ENCODE measurements at regions not wholly inside any gene's neighbourhood (a gene's known extent, or its start where the extent isn't known, plus 50 kb on each side); places are given as distances from the start of the nearest gene placed in this dataset.
"Not testable (repeated sequence)": the region's sequence is repeated elsewhere in the genome, so short reads cannot be mapped to it uniquely, and the experiment has no call there.

DNA sequence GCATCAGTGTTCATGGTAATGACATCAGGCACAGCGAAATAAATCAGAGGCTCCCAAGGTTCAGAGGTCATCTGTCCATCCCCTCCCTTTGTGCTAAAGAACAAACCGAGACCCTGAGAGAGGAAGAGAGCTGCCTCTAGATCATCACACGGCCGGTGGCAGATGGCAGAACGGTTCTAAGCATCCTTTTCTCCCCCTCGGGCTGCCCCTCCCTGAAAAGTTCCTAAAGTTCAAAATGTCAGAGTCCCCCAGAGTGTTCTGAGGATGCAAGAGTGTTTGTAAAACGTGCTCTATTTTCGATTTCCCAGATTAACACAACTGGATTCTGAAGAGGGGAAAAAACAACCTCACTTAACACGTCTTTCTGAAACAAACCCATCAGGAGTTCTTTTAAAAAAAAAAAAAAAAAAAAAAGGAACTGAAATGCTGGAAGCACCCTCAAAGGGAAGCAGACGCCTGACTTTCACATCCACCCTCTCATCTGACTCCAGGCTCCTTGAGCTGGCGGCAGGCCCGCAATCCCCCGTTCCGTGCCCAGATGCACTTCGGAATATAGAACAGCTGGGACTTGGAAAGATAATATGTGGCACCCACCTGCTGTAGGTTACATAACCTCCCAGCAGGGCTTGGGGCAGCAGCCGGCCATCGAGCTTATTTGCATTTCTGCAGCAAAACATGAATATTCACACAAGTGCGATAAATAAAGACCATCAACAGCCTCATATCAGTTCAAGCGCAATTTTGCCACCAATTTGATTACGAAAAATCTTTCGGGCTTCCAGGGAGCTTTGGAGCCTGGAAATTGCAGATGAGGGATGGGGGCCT lies 115.5 kb upstream of the SMURF2 start:
- 50% methylated on average over 17 of the region's 21 CpGs for WGBS

DNA sequence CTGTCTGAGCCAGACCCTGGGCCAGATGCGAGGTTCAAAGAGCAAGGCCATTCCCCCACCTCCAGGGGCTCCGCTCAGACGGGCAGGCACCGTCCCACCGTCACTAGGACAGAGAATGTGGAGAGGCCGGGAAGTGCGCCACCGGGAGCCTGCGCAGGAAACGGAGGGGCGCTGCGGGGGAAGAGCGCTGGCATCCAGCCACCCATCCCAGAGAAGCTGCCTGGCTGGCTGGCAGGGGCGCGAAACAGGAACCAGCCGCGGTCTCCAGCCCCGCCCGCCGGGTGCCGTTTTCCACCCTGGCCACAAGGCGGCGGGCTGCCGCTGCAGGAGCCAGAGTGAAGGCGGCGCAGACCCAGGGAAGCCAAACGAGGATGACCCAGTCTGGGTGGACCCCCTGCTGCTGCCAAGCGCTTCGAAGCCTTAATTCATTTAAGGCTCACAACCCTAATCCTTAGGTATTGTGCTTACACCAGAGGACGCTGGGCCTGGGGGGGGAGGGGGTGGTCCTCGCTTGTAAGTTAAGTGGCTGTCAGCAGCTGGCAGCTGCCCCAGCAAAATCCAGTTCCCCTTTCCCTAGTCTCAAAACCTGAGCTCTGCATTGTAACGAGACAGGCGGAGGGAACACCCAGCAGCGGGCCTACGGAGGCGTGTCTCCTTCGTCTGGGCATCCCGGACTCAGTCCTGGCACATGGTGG lies 114.8 kb upstream of the SMURF2 start:
- H2BK12ac ChIP-seq (ENCODE audit: low read length in 2 of 2) = peak overlapping the region; percentile 59 to 61
- H3K23ac ChIP-seq (ENCODE audit: low read length in 2 of 2); H3K27ac ChIP-seq (ENCODE audit: low read length, poor library complexity, severe bottlenecking); H3K9me3 ChIP-seq (ENCODE audit: control insufficient read depth, low read length); H4K91ac ChIP-seq (ENCODE audit: low read length); H2BK5ac ChIP-seq (ENCODE audit: low read depth, low read length, poor library complexity, severe bottlenecking); H2AK5ac ChIP-seq (ENCODE audit: low read length, severe bottlenecking); H3K36me3 ChIP-seq (ENCODE audit: control insufficient read depth in 1 of 2, insufficient read depth in 2 of 2, low read depth in 1 of 2, low read length in 2 of 2); H2BK15ac ChIP-seq (ENCODE audit: low read depth, poor library complexity, severe bottlenecking); H2AFZ ChIP-seq (ENCODE audit: low read depth, low read length); H3K14ac ChIP-seq (ENCODE audit: low read length in 2 of 2); H3K79me1 ChIP-seq (replicated peaks; ENCODE audit: low read length, poor library complexity, severe bottlenecking): not testable (repeated sequence)
- peak; percentile 75 for DNase-seq
- peak overlapping the region; percentile 18 to 31 for H3K4me3 ChIP-seq (ENCODE audit: insufficient read depth in 1 of 2, low read depth in 1 of 2, low read length in 2 of 2)
- peak overlapping the region; percentile 30 for H3K9ac ChIP-seq (ENCODE audit: low read length)
- peaks cover 6 to 30% of the 10 kb centered on the region in 2 experiments for H3K27me3 ChIP-seq (ENCODE audit: control insufficient read depth in 1 of 2, insufficient read depth in 1 of 2, low read length in 2 of 2)
- peak overlapping the region; percentile 54 for H2BK120ac ChIP-seq (ENCODE audit: low read depth, low read length)
- H3K18ac ChIP-seq (ENCODE audit: low read depth in 1 of 2, low read length in 2 of 2) = peak overlapping the region; percentile 70 to 75
- WGBS = 6% methylated on average over 35 of the region's 38 CpGs
- H4K8ac ChIP-seq (ENCODE audit: low read length) = peak overlapping the region; percentile 59
- peak overlapping the region; percentile 60 for H3K4me2 ChIP-seq (ENCODE audit: low read length, poor library complexity, severe bottlenecking)
- H3K4me1 ChIP-seq (ENCODE audit: control insufficient read depth, insufficient read depth, low read depth, low read length) = peaks cover 56% of the 10 kb centered on the region
- H3K4ac ChIP-seq (ENCODE audit: low read depth in 1 of 2, low read length in 2 of 2) = peak overlapping the region in 1 of 2 experiments; percentile 46

More for the DNA sequence above, 115.5 kb upstream of the SMURF2 start:
- Histone ChIP-seq H3K79me1 (replicated peaks; ENCODE audit: low read length, poor library complexity, severe bottlenecking) (peaks cover 5% of the 10 kb centered on the region), H2BK5ac (ENCODE audit: low read depth, low read length, poor library complexity, severe bottlenecking) (no peak overlapping the region), H3K18ac (ENCODE audit: low read depth in 1 of 2, low read length in 2 of 2) (peak overlapping the region in 1 of 2 experiments; percentile 18), H3K4me3 (ENCODE audit: insufficient read depth in 1 of 2, low read depth in 1 of 2, low read length in 2 of 2) (peak overlapping the region in 1 of 2 experiments; percentile 56), H2BK15ac (ENCODE audit: low read depth, poor library complexity, severe bottlenecking) (no peak overlapping the region), H3K23ac (ENCODE audit: low read length in 2 of 2) (no peak overlapping the region), H3K9me3 (ENCODE audit: control insufficient read depth, low read length) (no peaks in the 10 kb centered on the region), H2BK120ac (ENCODE audit: low read depth, low read length) (no peak overlapping the region), H3K27me3 (ENCODE audit: control insufficient read depth in 1 of 2, insufficient read depth in 1 of 2, low read length in 2 of 2) (peaks cover 6 to 30% of the 10 kb centered on the region in 2 experiments), H3K27ac (ENCODE audit: low read length, poor library complexity, severe bottlenecking) (no peak overlapping the region), H3K4me2 (ENCODE audit: low read length, poor library complexity, severe bottlenecking) (peak overlapping the region; percentile 33), H4K8ac (ENCODE audit: low read length) (peak overlapping the region; percentile 77), H3K4ac (ENCODE audit: low read depth in 1 of 2, low read length in 2 of 2) (no peak overlapping the region), H4K91ac (ENCODE audit: low read length) (no peak overlapping the region), H3K14ac (ENCODE audit: low read length in 2 of 2) (no peak overlapping the region), H2BK12ac (ENCODE audit: low read length in 2 of 2) (peak overlapping the region in 1 of 2 experiments; percentile 61), H3K4me1 (ENCODE audit: control insufficient read depth, insufficient read depth, low read depth, low read length) (peaks cover 59% of the 10 kb centered on the region), H2AFZ (ENCODE audit: low read depth, low read length) (no peak overlapping the region), H2AK5ac (ENCODE audit: low read length, severe bottlenecking) (no peak overlapping the region), H3K36me3 (ENCODE audit: control insufficient read depth in 1 of 2, insufficient read depth in 2 of 2, low read depth in 1 of 2, low read length in 2 of 2) (peaks cover 10 to 11% of the 10 kb centered on the region in 2 experiments), H3K9ac (ENCODE audit: low read length) (peak overlapping the region; percentile 30)
- no peak for DNase-seq

DNA sequence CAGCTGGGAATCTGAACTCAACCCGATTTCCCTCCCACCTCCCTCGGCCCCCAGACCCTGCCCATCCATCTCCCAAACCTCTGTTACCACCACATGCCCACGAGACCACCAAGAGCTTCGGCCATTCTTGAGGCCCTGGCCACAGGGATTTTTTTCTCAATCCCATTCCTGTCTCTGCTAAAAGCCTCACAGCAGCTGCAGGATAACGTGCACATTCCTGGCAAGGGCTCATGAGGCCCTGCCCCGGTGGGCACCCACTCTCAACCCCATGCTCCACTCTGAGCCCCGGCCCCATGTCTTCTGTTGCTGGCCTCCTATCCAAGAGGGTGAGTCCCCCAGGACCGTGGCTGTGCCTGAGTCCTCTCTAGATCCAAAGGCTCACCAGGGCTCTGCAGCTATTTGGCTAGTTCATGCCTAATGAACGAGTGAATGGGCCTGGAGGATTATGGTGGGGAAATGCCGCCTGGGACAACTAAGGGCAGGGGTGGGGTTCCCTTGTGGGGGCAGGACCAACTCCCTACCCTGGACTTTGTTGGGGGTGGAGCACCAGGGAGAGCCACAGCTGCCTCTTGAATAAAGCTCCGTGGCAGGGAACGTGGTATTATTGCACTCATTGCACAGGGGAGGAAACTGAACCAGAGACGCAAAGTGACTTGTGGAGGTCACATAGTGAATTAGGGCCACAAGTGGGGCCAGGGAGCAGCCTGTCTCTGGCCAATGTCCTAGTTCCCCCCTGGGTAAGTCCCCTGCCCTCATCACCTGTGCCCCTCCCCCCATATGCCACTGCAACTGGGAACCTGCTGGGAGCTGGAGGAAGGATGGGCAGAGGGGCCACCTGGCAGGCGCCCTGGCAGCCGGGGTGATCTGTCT lies 113.8 kb upstream of the SMURF2 start:
- Histone ChIP-seq H2AFZ (ENCODE audit: low read depth, low read length) (no peak overlapping the region), H3K9ac (ENCODE audit: low read length) (no peak overlapping the region), H3K27me3 (ENCODE audit: control insufficient read depth in 1 of 2, insufficient read depth in 1 of 2, low read length in 2 of 2) (peaks cover 6 to 29% of the 10 kb centered on the region in 2 experiments), H3K9me3 (ENCODE audit: control insufficient read depth, low read length) (no peaks in the 10 kb centered on the region), H3K79me1 (replicated peaks; ENCODE audit: low read length, poor library complexity, severe bottlenecking) (peaks cover 6% of the 10 kb centered on the region), H3K23ac (ENCODE audit: low read length in 2 of 2) (no peak overlapping the region), H3K14ac (ENCODE audit: low read length in 2 of 2) (peak overlapping the region in 1 of 2 experiments; percentile 3), H3K27ac (ENCODE audit: low read length, poor library complexity, severe bottlenecking) (no peak overlapping the region), H3K4me2 (ENCODE audit: low read length, poor library complexity, severe bottlenecking) (no peak overlapping the region), H2BK120ac (ENCODE audit: low read depth, low read length) (no peak overlapping the region), H3K36me3 (ENCODE audit: control insufficient read depth in 1 of 2, insufficient read depth in 2 of 2, low read depth in 1 of 2, low read length in 2 of 2) (peaks cover 5 to 14% of the 10 kb centered on the region in 2 experiments), H3K18ac (ENCODE audit: low read depth in 1 of 2, low read length in 2 of 2) (peak overlapping the region in 1 of 2 experiments; percentile 11), H2BK5ac (ENCODE audit: low read depth, low read length, poor library complexity, severe bottlenecking) (no peak overlapping the region), H2BK12ac (ENCODE audit: low read length in 2 of 2) (no peak overlapping the region), H3K4me1 (ENCODE audit: control insufficient read depth, insufficient read depth, low read depth, low read length) (peaks cover 47% of the 10 kb centered on the region), H4K8ac (ENCODE audit: low read length) (no peak overlapping the region), H2AK5ac (ENCODE audit: low read length, severe bottlenecking) (no peak overlapping the region), H3K4ac (ENCODE audit: low read depth in 1 of 2, low read length in 2 of 2) (no peak overlapping the region), H3K4me3 (ENCODE audit: insufficient read depth in 1 of 2, low read depth in 1 of 2, low read length in 2 of 2) (no peak overlapping the region), H4K91ac (ENCODE audit: low read length) (no peak overlapping the region), H2BK15ac (ENCODE audit: low read depth, poor library complexity, severe bottlenecking) (no peak overlapping the region)
- 88% methylated on average over 12 of the region's 15 CpGs for WGBS
- no peak for DNase-seq
